HepG2 (cell line): ENCODE measurements at regions not wholly inside any gene's neighbourhood (a gene's known extent, or its start where the extent isn't known, plus 50 kb on each side); places are given as distances from the start of the nearest gene placed in this dataset.
"Not testable (repeated sequence)": the region's sequence is repeated elsewhere in the genome, so short reads cannot be mapped to it uniquely, and the experiment has no call there.

Experiments
- ATAC-seq: fragments of 200-7000 bp; cut with Tn5 transposase; 3 replicates; pipeline ENCODE4 v1.9.1; 2020; ENCODE audit warnings: mild to moderate bottlenecking, moderate library complexity
- BruUV-seq: library from RNA; stranded (reverse); fragments of 400-500 nt; replicated peaks from 2 replicates; lab custom pipeline; 2021; lab: Mats Ljungman, UMichigan
- CTCF ChIA-PET: fragments of 300-600 bp; formaldehyde crosslinking; extraction: SDS; loops from one replicate; lab custom pipeline; 2021; ENCODE audit warnings: low total read pairs, inconsistent platforms, low intra/inter-chr PET ratio; lab: Yijun Ruan, JAX
- POLR2A ChIA-PET: fragments of 350-600 bp; sonication (Branson Sonifier 250); formaldehyde crosslinking; loops from one replicate; lab custom pipeline; 2020; ENCODE audit warnings: antibody characterized with exemption, inconsistent platforms; lab: Yijun Ruan, JAX
- DNase-seq: peaks from one replicate; pipeline ENCODE4 v3.0.0-alpha.2; 2015; ENCODE audit warnings: low spot score
- FAIRE-seq: peaks from 3 replicates; lab custom pipeline; 2011; peaks lifted over from hg19 to GRCh38; lab: Jason Lieb, UNC
- H2AFZ ChIP-seq: one replicate; pipeline ENCODE4 v1.6.1; 2011; ENCODE audit warnings: low read length, inconsistent platforms
- H3K27ac ChIP-seq: fragments of 300-600 bp; 3 replicates; pipeline ENCODE4 v1.8.0; 2011; ENCODE audit warnings: mixed run types, mild to moderate bottlenecking, mixed read lengths, low read length, inconsistent platforms; ENCODE audit not compliant: insufficient read depth; ENCODE audit errors: extremely low read length
- H3K27me3 ChIP-seq, 2 experiments: fragments of 200-600 bp in 1 of 2; 2 replicates in 1 of 2; 3 replicates in 1 of 2; pipeline versions ENCODE4 v1.6.0 to v1.8.0; 2011; ENCODE audit warnings: low read length in 2 of 2, mild to moderate bottlenecking in 2 of 2, moderate library complexity in 2 of 2, inconsistent platforms in 1 of 2; ENCODE audit not compliant: insufficient read depth in 2 of 2, control insufficient read depth in 1 of 2
- H3K36me3 ChIP-seq, 2 experiments: fragments of 200-600 bp in 1 of 2; replicated peaks in 1 of 2; 2 replicates in 1 of 2; 3 replicates in 1 of 2; pipeline versions ENCODE4 v1.5.1 to v1.8.0; 2011; ENCODE audit warnings: low read length in 2 of 2, inconsistent platforms in 1 of 2; ENCODE audit not compliant: insufficient read depth in 2 of 2, control insufficient read depth in 1 of 2
- H3K4me1 ChIP-seq: 2 replicates; pipeline ENCODE4 v1.5.1; 2012; ENCODE audit warnings: low read length, inconsistent platforms; ENCODE audit not compliant: insufficient read depth
- H3K4me2 ChIP-seq: 2 replicates; pipeline ENCODE4 v1.6.0; 2011; ENCODE audit warnings: low read depth, low read length, inconsistent platforms
- H3K4me3 ChIP-seq, 3 experiments: fragments of 200-600 bp in 1 of 3; sonication (generic), shearing (Covaris generic) in 1 of 3; replicated peaks in 1 of 3; 2 replicates each; pipeline ENCODE4 v1.5.1; 2011 to 2016; ENCODE audit warnings: low read length in 3 of 3, inconsistent platforms in 2 of 3, low read depth in 2 of 3, mild to moderate bottlenecking in 2 of 3, control low read depth in 1 of 3, mixed read lengths in 1 of 3; ENCODE audit not compliant: insufficient read depth in 1 of 3
- H3K79me2 ChIP-seq: one replicate; pipeline ENCODE4 v1.6.1; 2011; ENCODE audit warnings: low read length, inconsistent platforms; ENCODE audit not compliant: insufficient read depth
- H3K9ac ChIP-seq: 2 replicates; pipeline ENCODE4 v1.6.0; 2011; ENCODE audit warnings: mild to moderate bottlenecking, low read depth, low read length, inconsistent platforms; ENCODE audit not compliant: insufficient read depth
- H3K9me3 ChIP-seq: 2 replicates; pipeline ENCODE4 v1.5.1; 2012; ENCODE audit warnings: mild to moderate bottlenecking, low read length
- H4K20me1 ChIP-seq: 2 replicates; pipeline ENCODE4 v1.6.0; 2011; ENCODE audit warnings: inconsistent platforms, mild to moderate bottlenecking, low read length, moderate library complexity; ENCODE audit not compliant: insufficient read depth
- FOXA1 ChIP-seq, 2 experiments: fragments of 450-650 bp in 1 of 2; sonication (generic) in 1 of 2; formaldehyde crosslinking in 1 of 2; IDR thresholded peaks; 2 replicates each; pipeline versions ENCODE4 v1.4.0 to v1.6.1; 2016 to 2020; ENCODE audit warnings: missing genetic modification reagents in 1 of 2
- SP1 ChIP-seq, 2 experiments: fragments of 450-650 bp in 1 of 2; sonication (generic) in 1 of 2; formaldehyde crosslinking in 1 of 2; IDR thresholded peaks; 2 replicates each; pipeline versions ENCODE4 v1.4.0 to v1.6.1; 2016 to 2020; ENCODE audit warnings: missing genetic modification reagents in 1 of 2
- TRIM22 ChIP-seq: fragments of 450-650 bp; IDR thresholded peaks from 2 replicates; pipeline ENCODE4 v1.6.1; 2017
- ZBTB40 ChIP-seq, 2 experiments: fragments of 450-650 bp in 1 of 2; sonication (generic) in 1 of 2; formaldehyde crosslinking in 1 of 2; IDR thresholded peaks; 2 replicates each; pipeline versions ENCODE4 v1.6.1 to v1.8.0; 2016 to 2022; ENCODE audit warnings: antibody characterized with exemption in 1 of 2, mild to moderate bottlenecking in 1 of 2, missing genetic modification reagents in 1 of 2
- WGBS: methylation state at CpG from one replicate; pipeline ENCODE4 v1.1.6; 2017; ENCODE audit warnings: low lambda C conversion rate; 5-methylcytosine and 5-hydroxymethylcytosine counted together
- in situ Hi-C: cut with HindIII; loops from 2 replicates; pipeline ENCODE4 v1.10.0; 2017; ENCODE audit warnings: low pct_unique_long_range_greater_than_20kb; ENCODE audit not compliant: extremely low pct_ligation_motif_present
- intact Hi-C: fragments of 100-400 bp; cut with micrococcal nuclease; formaldehyde crosslinking; loops from one replicate; pipeline ENCODE4 v1.10.0; 2022; ENCODE audit not compliant: unreplicated experiment

- in situ Hi-C loops, H3K79me2 ChIP-seq, H3K36me3 ChIP-seq, H3K4me1 ChIP-seq, H2AFZ ChIP-seq, DNase-seq, CTCF ChIA-PET, BruUV-seq, H3K27me3 ChIP-seq, H3K4me3 ChIP-seq, POLR2A ChIA-PET, H3K27ac ChIP-seq, H3K9ac ChIP-seq, H3K4me2 ChIP-seq, H4K20me1 ChIP-seq, intact Hi-C loops, FAIRE-seq: not testable (repeated sequence)
- peak; percentile 28; the same call in 1 of the 3 replicates for ATAC-seq
- TF ChIP-seq TRIM22 = peak; percentile 28; the same call in 1 of the 2 replicates
- peaks cover 22% of the 10 kb centered on the region for H3K9me3 ChIP-seq
- 5% methylated on average over 2 of the region's 2 CpGs for WGBS
Observed at GRCh38 chr21:7956074-7956452, 2565.3 kb upstream of the TPTE start.

- H3K9me3 ChIP-seq = peaks cover 33% of the 10 kb centered on the region
- H3K4me2 ChIP-seq; FAIRE-seq; H2AFZ ChIP-seq; H3K4me1 ChIP-seq; intact Hi-C loops; H3K36me3 ChIP-seq; H4K20me1 ChIP-seq; POLR2A ChIA-PET; CTCF ChIA-PET; BruUV-seq; H3K9ac ChIP-seq; H3K79me2 ChIP-seq; DNase-seq; in situ Hi-C loops; H3K27me3 ChIP-seq; H3K27ac ChIP-seq; H3K4me3 ChIP-seq; TF ChIP-seq SP1, ZBTB40, FOXA1 (CRISPR knock-in tag; IDR thresholded peaks at IDR 0.05): not testable (repeated sequence)
- peak; percentile 21; the same call in 1 of the 3 replicates for ATAC-seq
- 14% methylated on average over 5 of the region's 5 CpGs for WGBS
- peak; percentile 46; the same call in 1 of the 2 replicates for TF ChIP-seq SP1 (IDR thresholded peaks at IDR 0.05)
- TF ChIP-seq ZBTB40 (IDR thresholded peaks at IDR 0.05) = peak; percentile 16; the same call in 1 of the 2 replicates
- TF ChIP-seq FOXA1 (IDR thresholded peaks at IDR 0.05) = 0 out of 2 replicates have a peak, but pooled peaks have one; percentile 34
Observed at GRCh38 chr21:7956998-7957712, 2564.2 kb upstream of the TPTE start.
